HEK293 (cell line): ENCODE measurements at regions not wholly inside any gene's neighbourhood (a gene's known extent, or its start where the extent isn't known, plus 50 kb on each side); places are given as distances from the start of the nearest gene placed in this dataset.

Experiments used
- CTCF ChIA-PET: fragments of 350-600 bp; formaldehyde crosslinking; extraction: SDS; loops from one replicate; lab custom pipeline; 2021; ENCODE audit warnings: antibody characterized with exemption; lab: Yijun Ruan, JAX
- POLR2A ChIA-PET: fragments of 300-600 bp; formaldehyde crosslinking; extraction: SDS; loops from one replicate; lab custom pipeline; 2020; ENCODE audit warnings: antibody characterized with exemption, inconsistent platforms; lab: Yijun Ruan, JAX
- H3K27ac ChIP-seq: fragments of 200-500 bp; sonication (Bioruptor generic); 2 replicates; pipeline ENCODE4 v1.5.1; 2014; ENCODE audit warnings: low read depth, low read length, control low read depth, inconsistent platforms; ENCODE audit errors: extremely low read depth
- H3K36me3 ChIP-seq, 2 experiments: fragments of 200-500 bp in 1 of 2; sonication (Bioruptor generic) in 1 of 2; 1 replicate in 1 of 2; 2 replicates in 1 of 2; pipeline ENCODE4 v1.5.1; 2014 to 2017; ENCODE audit warnings: inconsistent platforms in 2 of 2, low read length in 2 of 2; ENCODE audit not compliant: control insufficient read depth in 2 of 2, insufficient read depth in 1 of 2
- H3K4me1 ChIP-seq: fragments of 200-500 bp; sonication (Bioruptor generic); 2 replicates; pipeline ENCODE4 v1.5.1; 2014; ENCODE audit warnings: mild to moderate bottlenecking, low read length, inconsistent platforms; ENCODE audit not compliant: control insufficient read depth, insufficient read depth
- H3K4me3 ChIP-seq: 2 replicates; pipeline ENCODE4 v1.5.1; 2011; ENCODE audit warnings: low read depth, mild to moderate bottlenecking, control low read depth, low read length, moderate library complexity
- H3K9me3 ChIP-seq: fragments of 200-500 bp; sonication (Bioruptor generic); 2 replicates; pipeline ENCODE4 v1.5.1; 2014; ENCODE audit warnings: low read depth, low read length, inconsistent platforms; ENCODE audit not compliant: control insufficient read depth, insufficient read depth
- EGR2 ChIP-seq: fragments of 450-650 bp; formaldehyde crosslinking; IDR thresholded peaks from 2 replicates; pipeline ENCODE4 v1.5.1; 2016; ENCODE audit warnings: low read depth, missing biosample characterization, missing genetic modification characterization
- INSM2 ChIP-seq: fragments of 450-650 bp; formaldehyde crosslinking; IDR thresholded peaks from 2 replicates; pipeline ENCODE4 v1.5.1; 2016; ENCODE audit warnings: missing biosample characterization, missing genetic modification characterization
- KLF10 ChIP-seq: fragments of 450-650 bp; IDR thresholded peaks from 2 replicates; pipeline ENCODE4 v1.5.1; 2018; ENCODE audit warnings: missing biosample characterization, mild to moderate bottlenecking, missing genetic modification characterization
- TSHZ1 ChIP-seq: fragments of 450-650 bp; formaldehyde crosslinking; IDR thresholded peaks from 2 replicates; pipeline ENCODE4 v1.5.1; 2016; ENCODE audit warnings: missing biosample characterization, missing genetic modification characterization, borderline replicate concordance
- ZNF121 ChIP-seq: fragments of 450-650 bp; formaldehyde crosslinking; IDR thresholded peaks from 2 replicates; pipeline ENCODE4 v1.5.1; 2016; ENCODE audit warnings: missing biosample characterization, missing genetic modification characterization
- ZNF148 ChIP-seq: fragments of 450-650 bp; formaldehyde crosslinking; IDR thresholded peaks from 2 replicates; pipeline ENCODE4 v1.5.0; 2017; ENCODE audit warnings: missing biosample characterization, missing genetic modification characterization, borderline replicate concordance
- ZNF175 ChIP-seq: fragments of 450-650 bp; formaldehyde crosslinking; IDR thresholded peaks from 2 replicates; pipeline ENCODE4 v1.5.1; 2016; ENCODE audit warnings: missing biosample characterization, missing genetic modification characterization
- ZNF223 ChIP-seq: fragments of 450-650 bp; formaldehyde crosslinking; IDR thresholded peaks from 2 replicates; pipeline ENCODE4 v1.5.1; 2016; ENCODE audit warnings: missing biosample characterization, missing genetic modification characterization
- ZNF426 ChIP-seq: fragments of 450-650 bp; formaldehyde crosslinking; IDR thresholded peaks from 2 replicates; pipeline ENCODE4 v1.5.1; 2017; ENCODE audit warnings: missing biosample characterization, missing genetic modification characterization, mild to moderate bottlenecking, inconsistent platforms, moderate library complexity
- ZNF529 ChIP-seq: fragments of 450-650 bp; formaldehyde crosslinking; IDR thresholded peaks from 2 replicates; pipeline ENCODE4 v1.5.1; 2017; ENCODE audit warnings: missing genetic modification characterization, missing biosample characterization; ENCODE audit not compliant: insufficient replicate concordance
- ZNF623 ChIP-seq: fragments of 450-650 bp; formaldehyde crosslinking; IDR thresholded peaks from 2 replicates; pipeline ENCODE4 v1.5.1; 2016; ENCODE audit warnings: missing biosample characterization, missing genetic modification characterization
- ZNF664 ChIP-seq: fragments of 450-650 bp; formaldehyde crosslinking; IDR thresholded peaks from 2 replicates; pipeline ENCODE4 v1.5.1; 2016; ENCODE audit warnings: missing biosample characterization, missing genetic modification characterization
- ZNF777 ChIP-seq: fragments of 450-650 bp; formaldehyde crosslinking; IDR thresholded peaks from 2 replicates; pipeline ENCODE4 v1.5.1; 2017; ENCODE audit warnings: missing biosample characterization, missing genetic modification characterization, borderline replicate concordance
- ZSCAN30 ChIP-seq: fragments of 450-650 bp; IDR thresholded peaks from 2 replicates; pipeline ENCODE4 v1.5.1; 2018; ENCODE audit warnings: missing biosample characterization, mild to moderate bottlenecking, missing genetic modification characterization, moderate library complexity
- TF ChIP-seq, protein P1 (sequence below): fragments of 450-650 bp; formaldehyde crosslinking; conservative IDR thresholded peaks from 2 replicates; pipeline ENCODE4 v1.5.1; 2016; ENCODE audit warnings: low read depth, missing biosample characterization, missing genetic modification characterization
- TF ChIP-seq, protein P2 (sequence below): fragments of 450-650 bp; formaldehyde crosslinking; optimal IDR thresholded peaks from 2 replicates; pipeline ENCODE3; 2016; ENCODE audit warnings: missing biosample characterization, mild to moderate bottlenecking, missing genetic modification characterization
- TF ChIP-seq, protein P3 (sequence below): fragments of 450-650 bp; formaldehyde crosslinking; IDR thresholded peaks from 2 replicates; pipeline ENCODE4 v1.5.1; 2016; ENCODE audit warnings: missing biosample characterization, missing genetic modification characterization
- TF ChIP-seq, protein P4 (sequence below): fragments of 450-650 bp; formaldehyde crosslinking; IDR thresholded peaks from 2 replicates; pipeline ENCODE4 v1.5.1; 2017; ENCODE audit warnings: missing biosample characterization, missing genetic modification characterization

DNA sequence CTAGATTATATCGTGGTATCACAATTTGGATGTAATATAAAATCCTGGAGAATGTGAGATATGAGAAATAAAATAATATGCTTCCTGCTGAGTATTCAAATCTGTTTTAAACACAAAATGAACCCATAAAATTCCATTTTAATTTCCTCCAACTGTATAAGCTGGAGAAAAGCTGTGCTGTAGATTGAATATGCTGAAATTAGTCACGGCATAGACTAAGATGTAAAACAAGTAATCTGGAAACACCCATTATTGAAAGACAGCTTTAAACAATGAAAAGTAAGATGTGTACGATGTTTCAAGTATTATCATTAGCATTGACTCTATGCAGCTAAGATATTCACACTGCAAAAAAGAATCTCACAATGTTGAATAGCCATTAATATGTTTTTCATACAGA is 403.4 kb upstream of the BRINP3 start (continued):
- TF ChIP-seq, protein P1, sequence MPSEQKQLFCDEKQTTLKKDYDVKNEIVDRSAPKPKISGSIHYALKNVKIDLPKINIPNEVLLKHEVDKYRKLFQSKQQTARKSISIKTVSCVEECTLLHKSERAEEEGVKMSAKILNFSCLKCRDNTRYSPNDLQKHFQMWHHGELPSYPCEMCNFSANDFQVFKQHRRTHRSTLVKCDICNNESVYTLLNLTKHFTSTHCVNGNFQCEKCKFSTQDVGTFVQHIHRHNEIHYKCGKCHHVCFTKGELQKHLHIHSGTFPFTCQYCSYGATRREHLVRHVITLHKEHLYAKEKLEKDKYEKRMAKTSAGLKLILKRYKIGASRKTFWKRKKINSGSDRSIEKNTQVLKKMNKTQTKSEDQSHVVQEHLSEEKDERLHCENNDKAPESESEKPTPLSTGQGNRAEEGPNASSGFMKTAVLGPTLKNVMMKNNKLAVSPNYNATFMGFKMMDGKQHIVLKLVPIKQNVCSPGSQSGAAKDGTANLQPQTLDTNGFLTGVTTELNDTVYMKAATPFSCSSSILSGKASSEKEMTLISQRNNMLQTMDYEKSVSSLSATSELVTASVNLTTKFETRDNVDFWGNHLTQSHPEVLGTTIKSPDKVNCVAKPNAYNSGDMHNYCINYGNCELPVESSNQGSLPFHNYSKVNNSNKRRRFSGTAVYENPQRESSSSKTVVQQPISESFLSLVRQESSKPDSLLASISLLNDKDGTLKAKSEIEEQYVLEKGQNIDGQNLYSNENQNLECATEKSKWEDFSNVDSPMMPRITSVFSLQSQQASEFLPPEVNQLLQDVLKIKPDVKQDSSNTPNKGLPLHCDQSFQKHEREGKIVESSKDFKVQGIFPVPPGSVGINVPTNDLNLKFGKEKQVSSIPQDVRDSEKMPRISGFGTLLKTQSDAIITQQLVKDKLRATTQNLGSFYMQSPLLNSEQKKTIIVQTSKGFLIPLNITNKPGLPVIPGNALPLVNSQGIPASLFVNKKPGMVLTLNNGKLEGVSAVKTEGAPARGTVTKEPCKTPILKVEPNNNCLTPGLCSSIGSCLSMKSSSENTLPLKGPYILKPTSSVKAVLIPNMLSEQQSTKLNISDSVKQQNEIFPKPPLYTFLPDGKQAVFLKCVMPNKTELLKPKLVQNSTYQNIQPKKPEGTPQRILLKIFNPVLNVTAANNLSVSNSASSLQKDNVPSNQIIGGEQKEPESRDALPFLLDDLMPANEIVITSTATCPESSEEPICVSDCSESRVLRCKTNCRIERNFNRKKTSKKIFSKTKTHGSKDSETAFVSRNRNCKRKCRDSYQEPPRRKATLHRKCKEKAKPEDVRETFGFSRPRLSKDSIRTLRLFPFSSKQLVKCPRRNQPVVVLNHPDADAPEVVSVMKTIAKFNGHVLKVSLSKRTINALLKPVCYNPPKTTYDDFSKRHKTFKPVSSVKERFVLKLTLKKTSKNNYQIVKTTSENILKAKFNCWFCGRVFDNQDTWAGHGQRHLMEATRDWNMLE (tag by site-specific recombination): no peak

GRCh38 chr1:190897233-190897632 is 419.6 kb upstream of the BRINP3 start:
- Histone ChIP-seq H3K36me3 (no peaks in the 10 kb centered on the region), H3K4me1 (no peaks in the 10 kb centered on the region), H3K9me3 (no peaks in the 10 kb centered on the region), H3K4me3 (no peak overlapping the region), H3K27ac (no peak overlapping the region)
- POLR2A ChIA-PET: no interaction called here
- CTCF ChIA-PET: no interaction called here
- no peak for TF ChIP-seq ZNF223 (tag by site-specific recombination)
- no peak for TF ChIP-seq ZNF529 (tag by site-specific recombination)
- TF ChIP-seq, protein P2, sequence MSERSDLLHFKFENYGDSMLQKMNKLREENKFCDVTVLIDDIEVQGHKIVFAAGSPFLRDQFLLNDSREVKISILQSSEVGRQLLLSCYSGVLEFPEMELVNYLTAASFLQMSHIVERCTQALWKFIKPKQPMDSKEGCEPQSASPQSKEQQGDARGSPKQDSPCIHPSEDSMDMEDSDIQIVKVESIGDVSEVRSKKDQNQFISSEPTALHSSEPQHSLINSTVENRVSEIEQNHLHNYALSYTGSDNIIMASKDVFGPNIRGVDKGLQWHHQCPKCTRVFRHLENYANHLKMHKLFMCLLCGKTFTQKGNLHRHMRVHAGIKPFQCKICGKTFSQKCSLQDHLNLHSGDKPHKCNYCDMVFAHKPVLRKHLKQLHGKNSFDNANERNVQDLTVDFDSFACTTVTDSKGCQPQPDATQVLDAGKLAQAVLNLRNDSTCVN (tag by site-specific recombination): no peak
- TF ChIP-seq ZNF175 (tag by site-specific recombination): no peak
- TF ChIP-seq TSHZ1: no peak
- TF ChIP-seq KLF10 (tag by site-specific recombination): no peak
- TF ChIP-seq, protein P3, sequence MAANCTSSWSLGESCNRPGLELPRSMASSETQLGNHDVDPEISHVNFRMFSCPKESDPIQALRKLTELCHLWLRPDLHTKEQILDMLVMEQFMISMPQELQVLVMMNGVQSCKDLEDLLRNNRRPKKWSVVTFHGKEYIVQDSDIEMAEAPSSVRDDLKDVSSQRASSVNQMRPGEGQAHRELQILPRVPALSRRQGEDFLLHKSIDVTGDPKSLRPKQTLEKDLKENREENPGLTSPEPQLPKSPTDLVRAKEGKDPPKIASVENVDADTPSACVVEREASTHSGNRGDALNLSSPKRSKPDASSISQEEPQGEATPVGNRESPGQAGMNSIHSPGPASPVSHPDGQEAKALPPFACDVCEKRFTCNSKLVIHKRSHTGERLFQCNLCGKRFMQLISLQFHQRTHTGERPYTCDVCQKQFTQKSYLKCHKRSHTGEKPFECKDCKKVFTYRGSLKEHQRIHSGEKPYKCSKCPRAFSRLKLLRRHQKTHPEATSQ (tag by site-specific recombination): no peak
- no peak for TF ChIP-seq ZNF426 (tag by site-specific recombination)
- TF ChIP-seq ZSCAN30 (tag by site-specific recombination): no peak
- no peak for TF ChIP-seq ZNF777 (tag by site-specific recombination)
- TF ChIP-seq ZNF148: no peak
- TF ChIP-seq INSM2 (tag by site-specific recombination): no peak
- TF ChIP-seq ZNF623 (tag by site-specific recombination): no peak
- no peak for TF ChIP-seq ZNF121
- TF ChIP-seq EGR2 (tag by site-specific recombination): no peak
- TF ChIP-seq, protein P4, sequence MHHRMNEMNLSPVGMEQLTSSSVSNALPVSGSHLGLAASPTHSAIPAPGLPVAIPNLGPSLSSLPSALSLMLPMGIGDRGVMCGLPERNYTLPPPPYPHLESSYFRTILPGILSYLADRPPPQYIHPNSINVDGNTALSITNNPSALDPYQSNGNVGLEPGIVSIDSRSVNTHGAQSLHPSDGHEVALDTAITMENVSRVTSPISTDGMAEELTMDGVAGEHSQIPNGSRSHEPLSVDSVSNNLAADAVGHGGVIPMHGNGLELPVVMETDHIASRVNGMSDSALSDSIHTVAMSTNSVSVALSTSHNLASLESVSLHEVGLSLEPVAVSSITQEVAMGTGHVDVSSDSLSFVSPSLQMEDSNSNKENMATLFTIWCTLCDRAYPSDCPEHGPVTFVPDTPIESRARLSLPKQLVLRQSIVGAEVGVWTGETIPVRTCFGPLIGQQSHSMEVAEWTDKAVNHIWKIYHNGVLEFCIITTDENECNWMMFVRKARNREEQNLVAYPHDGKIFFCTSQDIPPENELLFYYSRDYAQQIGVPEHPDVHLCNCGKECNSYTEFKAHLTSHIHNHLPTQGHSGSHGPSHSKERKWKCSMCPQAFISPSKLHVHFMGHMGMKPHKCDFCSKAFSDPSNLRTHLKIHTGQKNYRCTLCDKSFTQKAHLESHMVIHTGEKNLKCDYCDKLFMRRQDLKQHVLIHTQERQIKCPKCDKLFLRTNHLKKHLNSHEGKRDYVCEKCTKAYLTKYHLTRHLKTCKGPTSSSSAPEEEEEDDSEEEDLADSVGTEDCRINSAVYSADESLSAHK (tag by site-specific recombination): no peak
- no peak for TF ChIP-seq ZNF664 (tag by site-specific recombination)
